Lower leg skin (tissue), 4 donors: ENCODE measurements at regions not wholly inside any gene's neighbourhood (a gene's known extent, or its start where the extent isn't known, plus 50 kb on each side); places are given as distances from the start of the nearest gene placed in this dataset.

ENCODE experiments used
- DNase-seq, 2 donors: peaks; one replicate each; pipeline ENCODE4 v3.0.0-alpha.2; 2019; ENCODE audit warnings: low spot score in 2 of 2
- H3K4me3 ChIP-seq: fragments of 200-600 bp; sonication (generic); 2 replicates; pipeline ENCODE4 v1.5.1; 2017; ENCODE audit warnings: mild to moderate bottlenecking, low read depth; ENCODE audit not compliant: poor library complexity, severe bottlenecking
- POLR2A ChIP-seq, 2 donors: fragments of 450-650 bp; IDR thresholded peaks; one replicate each; pipeline ENCODE4 v1.6.1; 2016 to 2017; ENCODE audit warnings: antibody characterized with exemption in 2 of 2, mild to moderate bottlenecking in 1 of 2, moderate library complexity in 1 of 2
- WGBS, 2 donors: methylation state at CpG; one replicate each; pipeline ENCODE4 v1.1.5; 2018; 5-methylcytosine and 5-hydroxymethylcytosine counted together
- intact Hi-C: fragments of 100-400 bp; cut with DNase I; formaldehyde crosslinking; loops from one replicate; pipeline ENCODE4 v1.15.0; 2023; ENCODE audit warnings: low total_unique reads
- TF ChIP-seq, protein P1 (sequence below), 3 donors: fragments of 450-650 bp; IDR thresholded peaks; one replicate each; pipeline ENCODE4 v1.5.1; 2016; ENCODE audit warnings: antibody characterized with exemption in 3 of 3, mild to moderate bottlenecking in 3 of 3, moderate library complexity in 2 of 3

DNA sequence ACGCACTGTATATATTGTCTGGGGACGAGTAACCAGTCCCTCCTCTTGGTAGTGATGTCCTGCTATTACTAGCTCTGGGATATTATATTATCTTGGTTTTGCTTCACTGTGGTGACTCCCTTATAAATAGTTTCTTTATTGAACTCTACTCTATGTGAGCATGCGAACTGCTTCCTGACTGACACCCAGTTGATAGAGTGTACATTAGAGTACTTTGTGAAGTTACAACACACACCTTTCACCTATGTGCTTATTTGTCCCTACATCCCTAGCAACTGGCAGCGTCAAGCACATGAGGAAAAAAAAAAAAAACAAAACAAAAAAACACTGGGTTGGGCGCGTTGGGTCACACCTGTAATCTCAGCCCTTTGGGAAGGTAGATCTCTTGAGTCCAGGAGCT lies 67.3 kb upstream of the TENT5A start:
- whole genome bisulfite sequencing, 2 donors = 92 to 97% methylated on average over 6 of the region's 6 CpGs
- H3K4me3 ChIP-seq = no peak overlapping the region
- intact Hi-C loops = no loop called here
- no peak for TF ChIP-seq POLR2A (IDR thresholded peaks at IDR 0.05)
- TF ChIP-seq, protein P1, sequence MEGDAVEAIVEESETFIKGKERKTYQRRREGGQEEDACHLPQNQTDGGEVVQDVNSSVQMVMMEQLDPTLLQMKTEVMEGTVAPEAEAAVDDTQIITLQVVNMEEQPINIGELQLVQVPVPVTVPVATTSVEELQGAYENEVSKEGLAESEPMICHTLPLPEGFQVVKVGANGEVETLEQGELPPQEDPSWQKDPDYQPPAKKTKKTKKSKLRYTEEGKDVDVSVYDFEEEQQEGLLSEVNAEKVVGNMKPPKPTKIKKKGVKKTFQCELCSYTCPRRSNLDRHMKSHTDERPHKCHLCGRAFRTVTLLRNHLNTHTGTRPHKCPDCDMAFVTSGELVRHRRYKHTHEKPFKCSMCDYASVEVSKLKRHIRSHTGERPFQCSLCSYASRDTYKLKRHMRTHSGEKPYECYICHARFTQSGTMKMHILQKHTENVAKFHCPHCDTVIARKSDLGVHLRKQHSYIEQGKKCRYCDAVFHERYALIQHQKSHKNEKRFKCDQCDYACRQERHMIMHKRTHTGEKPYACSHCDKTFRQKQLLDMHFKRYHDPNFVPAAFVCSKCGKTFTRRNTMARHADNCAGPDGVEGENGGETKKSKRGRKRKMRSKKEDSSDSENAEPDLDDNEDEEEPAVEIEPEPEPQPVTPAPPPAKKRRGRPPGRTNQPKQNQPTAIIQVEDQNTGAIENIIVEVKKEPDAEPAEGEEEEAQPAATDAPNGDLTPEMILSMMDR (IDR thresholded peaks at IDR 0.05) = no peak
- DNase-seq = no peak

DNA sequence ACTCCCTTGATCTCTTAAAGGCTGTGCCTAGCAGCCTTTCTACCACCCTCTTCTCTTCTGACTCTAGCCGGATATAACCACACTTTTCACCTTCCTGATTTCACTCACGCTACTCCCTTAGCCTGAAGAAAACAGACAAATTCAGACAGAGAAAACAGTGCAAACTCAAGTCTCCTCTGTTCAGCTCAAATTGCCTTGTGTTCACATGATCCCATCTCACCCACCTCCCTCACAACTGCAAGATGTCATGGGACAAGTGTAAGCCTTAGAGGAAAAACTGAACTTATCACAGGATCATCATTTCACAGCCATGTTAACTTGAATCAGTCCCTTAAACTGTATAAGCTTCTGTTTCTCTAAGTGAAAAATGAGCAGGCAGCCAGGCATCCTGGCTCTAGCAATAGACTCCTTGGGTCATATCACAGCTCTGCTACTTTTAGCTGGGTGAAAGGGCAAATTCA lies 66.5 kb upstream of the TENT5A start:
- intact Hi-C loops = no loop called here
- DNase-seq = no peak
- TF ChIP-seq POLR2A (IDR thresholded peaks at IDR 0.05) = no peak
- TF ChIP-seq, protein P1 (IDR thresholded peaks at IDR 0.05) = no peak
- no peak overlapping the region for H3K4me3 ChIP-seq
- WGBS, 2 donors = 85 to 90% methylated on average over 2 of the region's 2 CpGs

DNA sequence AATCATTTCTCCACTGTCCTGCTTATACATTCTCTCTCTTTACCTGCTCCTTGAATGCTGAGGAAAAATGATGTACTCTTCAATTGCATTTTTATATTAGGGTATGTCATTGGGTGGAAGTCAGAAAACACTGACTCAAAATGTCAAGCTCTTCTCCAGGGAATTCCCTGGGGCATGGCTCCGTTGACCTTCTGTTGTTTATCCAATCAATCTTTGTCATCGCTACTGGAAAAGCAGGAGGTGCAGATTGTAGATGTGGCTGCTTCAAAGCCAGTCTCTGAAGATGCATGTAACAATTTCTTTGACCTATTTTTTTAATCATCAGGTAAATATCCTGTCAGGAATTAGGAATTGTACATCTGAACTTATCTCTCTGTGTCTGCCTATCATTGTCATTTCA lies 63.9 kb upstream of the TENT5A start:
- intact Hi-C loops = no loop called here
- WGBS, 2 donors = 50 to 53% methylated on average over 2 of the region's 2 CpGs
- H3K4me3 ChIP-seq = no peak overlapping the region
- DNase-seq = no peak
- no peak for TF ChIP-seq POLR2A (IDR thresholded peaks at IDR 0.05)
- TF ChIP-seq, protein P1 (IDR thresholded peaks at IDR 0.05) = no peak

DNA sequence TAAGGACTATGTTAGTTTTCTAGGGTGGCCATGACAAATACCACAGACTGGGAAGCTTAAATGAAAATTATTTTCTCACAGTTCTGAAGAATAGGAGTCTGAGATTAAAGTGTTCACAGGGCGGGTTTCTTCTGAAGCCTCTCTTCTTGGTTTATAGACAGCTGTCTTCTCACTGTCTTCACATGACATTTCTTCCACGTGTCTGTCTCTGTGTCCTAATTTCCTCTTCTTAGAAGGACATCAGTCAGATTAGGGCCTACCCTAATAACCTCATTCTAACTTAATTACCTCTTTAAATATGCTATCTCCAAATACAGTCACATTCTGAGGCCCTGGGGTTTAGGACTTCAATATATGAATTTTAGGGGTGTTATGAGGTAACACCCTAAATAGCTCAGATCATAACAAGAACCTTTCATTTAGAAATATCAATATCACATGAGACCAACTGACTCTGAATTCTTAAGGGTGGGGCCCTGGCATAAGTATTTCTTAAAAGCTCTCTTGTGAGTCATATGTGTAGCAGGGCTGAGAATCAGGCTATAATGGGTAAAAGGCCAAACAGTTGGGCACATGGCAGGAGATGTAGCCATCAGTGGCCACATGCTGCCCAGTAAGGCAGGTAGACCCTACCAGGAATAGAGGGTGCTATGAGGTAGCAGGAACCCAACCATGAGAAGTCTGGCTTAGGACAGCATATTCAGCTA lies 62.0 kb upstream of the TENT5A start:
- no peak for DNase-seq
- intact Hi-C loops = no loop called here
- 41 to 45% methylated on average over 2 of the region's 2 CpGs for WGBS, 2 donors

DNA sequence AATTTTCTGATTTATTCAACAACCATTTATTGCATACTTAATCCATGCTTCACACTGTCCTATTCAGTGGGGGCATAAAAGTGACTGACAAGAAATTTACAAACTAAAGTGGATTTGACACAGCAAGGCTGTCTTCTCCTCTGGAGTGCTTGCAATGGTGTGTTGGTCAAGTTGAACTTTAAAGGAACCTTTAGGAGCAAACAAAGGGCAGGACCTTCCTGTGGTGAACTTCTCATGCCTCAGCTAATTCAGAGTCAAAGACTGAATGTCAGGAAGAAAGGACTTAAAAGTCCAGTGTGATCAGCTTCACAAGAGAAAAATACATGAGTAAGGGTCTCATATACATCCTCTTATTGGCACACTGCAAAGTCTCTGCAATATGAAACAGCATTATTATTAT lies 60.8 kb upstream of the TENT5A start:
- DNase-seq = no peak
- intact Hi-C loops = no loop called here
- TF ChIP-seq, protein P1 (IDR thresholded peaks at IDR 0.05) = no peak
- no peak overlapping the region for H3K4me3 ChIP-seq

More for the DNA sequence above, 62.0 kb upstream of the TENT5A start:
- TF ChIP-seq, protein P1 (IDR thresholded peaks at IDR 0.05) = no peak
- TF ChIP-seq POLR2A (IDR thresholded peaks at IDR 0.05) = no peak
- no peak overlapping the region for H3K4me3 ChIP-seq

DNA sequence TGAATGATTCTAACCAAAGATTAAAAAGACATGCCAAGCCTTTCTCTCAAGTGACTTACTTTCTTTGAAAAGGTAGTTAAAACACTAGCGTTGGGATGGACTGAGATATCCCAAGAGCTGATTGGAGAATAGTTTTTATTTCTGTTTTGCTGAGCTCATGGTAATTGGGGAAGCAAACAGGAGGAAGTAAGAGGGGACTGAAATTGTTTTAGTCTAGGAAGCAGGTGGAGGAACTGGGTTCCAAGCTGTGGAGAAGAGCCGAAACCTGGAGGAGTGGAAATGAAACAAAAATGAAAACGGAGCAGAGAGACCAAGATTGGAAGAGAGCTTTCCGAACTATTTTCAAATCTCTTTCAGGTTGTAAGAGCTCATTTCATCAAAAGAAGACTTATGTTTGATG lies 59.9 kb upstream of the TENT5A start:
- no peak for DNase-seq
- WGBS, 2 donors = 76 to 79% methylated on average over 4 of the region's 4 CpGs
- intact Hi-C loops = no loop called here
- TF ChIP-seq, protein P1 (IDR thresholded peaks at IDR 0.05) = no peak
- no peak for TF ChIP-seq POLR2A (IDR thresholded peaks at IDR 0.05)
- H3K4me3 ChIP-seq = no peak overlapping the region
